ENCODE measurements at regions not wholly inside any gene's neighbourhood (a gene's known extent, or its start where the extent isn't known, plus 50 kb on each side); places are given as distances from the start of the nearest gene placed in this dataset.
A peak's percentile ranks its signal among the peaks of the same experiment; 100 is the strongest.

GRCh38 chr14:85400678-85401077 is 129.3 kb upstream of the FLRT2 start:
- Histone ChIP-seq H3K27ac (no peak overlapping the region), H3K9me3 (replicated peaks) (no peaks in the 10 kb centered on the region), H3K4me3 (no peak overlapping the region)

GRCh38 chr14:85401384-85401783 is 128.6 kb upstream of the FLRT2 start:
- DNase-seq = no peak
- no peaks in the 10 kb centered on the region for H3K27me3 ChIP-seq
- H3K4me3 ChIP-seq = no peak overlapping the region
- H3K36me3 ChIP-seq = no peaks in the 10 kb centered on the region
- H3K4me1 ChIP-seq = peaks cover 8% of the 10 kb centered on the region; the same call in 1 of the 2 replicates
- H3K9me3 ChIP-seq (replicated peaks) = no peaks in the 10 kb centered on the region
- no peak overlapping the region for H3K27ac ChIP-seq

More at GRCh38 chr14:85400678-85401077, 129.3 kb upstream of the FLRT2 start:
- no peaks in the 10 kb centered on the region for H3K36me3 ChIP-seq
- H3K27me3 ChIP-seq = no peaks in the 10 kb centered on the region
- DNase-seq = no peak
- peaks cover 8% of the 10 kb centered on the region; the same call in 1 of the 2 replicates for H3K4me1 ChIP-seq

- Histone ChIP-seq H3K27me3 (no peaks in the 10 kb centered on the region), H3K9me3 (replicated peaks) (no peaks in the 10 kb centered on the region), H3K4me1 (peaks cover 8% of the 10 kb centered on the region; the same call in 1 of the 2 replicates), H3K27ac (no peak overlapping the region), H3K36me3 (no peaks in the 10 kb centered on the region), H3K4me3 (no peak overlapping the region)
- no peak for DNase-seq
Measured at GRCh38 chr14:85402569-85403162, 127.3 kb upstream of the FLRT2 start.

GRCh38 chr14:85409481-85410210 is 120.3 kb upstream of the FLRT2 start:
- Histone ChIP-seq H3K27ac (no peak overlapping the region), H3K4me3 (no peak overlapping the region), H3K36me3 (no peaks in the 10 kb centered on the region), H3K27me3 (no peaks in the 10 kb centered on the region), H3K9me3 (replicated peaks) (no peaks in the 10 kb centered on the region), H3K4me1 (peaks cover 1% of the 10 kb centered on the region; the same call in 1 of the 2 replicates)
- no peak for DNase-seq

- no peak overlapping the region for H3K27ac ChIP-seq
- H3K27me3 ChIP-seq = no peaks in the 10 kb centered on the region
- no peaks in the 10 kb centered on the region for H3K9me3 ChIP-seq (replicated peaks)
- DNase-seq = no peak
- H3K4me3 ChIP-seq = no peak overlapping the region
- no peaks in the 10 kb centered on the region for H3K36me3 ChIP-seq
- peaks cover 30% of the 10 kb centered on the region for H3K4me1 ChIP-seq
Measured at GRCh38 chr14:85412756-85413155, 117.2 kb upstream of the FLRT2 start.

GRCh38 chr14:85413836-85414526 is 116.0 kb upstream of the FLRT2 start:
- DNase-seq = no peak
- no peak overlapping the region for H3K4me3 ChIP-seq
- H3K9me3 ChIP-seq (replicated peaks) = no peaks in the 10 kb centered on the region
- H3K27me3 ChIP-seq = no peaks in the 10 kb centered on the region
- no peak overlapping the region for H3K27ac ChIP-seq
- no peaks in the 10 kb centered on the region for H3K36me3 ChIP-seq
- H3K4me1 ChIP-seq = peaks cover 37% of the 10 kb centered on the region

GRCh38 chr14:85415015-85415712 is 114.8 kb upstream of the FLRT2 start:
- H3K4me1 ChIP-seq = peaks cover 37% of the 10 kb centered on the region
- DNase-seq = peak; percentile 79 to 80
- H3K9me3 ChIP-seq (replicated peaks) = no peaks in the 10 kb centered on the region
- no peaks in the 10 kb centered on the region for H3K36me3 ChIP-seq
- no peak overlapping the region for H3K4me3 ChIP-seq
- H3K27ac ChIP-seq = peak overlapping the region; percentile 73
- H3K27me3 ChIP-seq = no peaks in the 10 kb centered on the region

- Histone ChIP-seq H3K36me3 (no peaks in the 10 kb centered on the region), H3K27me3 (no peaks in the 10 kb centered on the region), H3K4me3 (no peak overlapping the region), H3K9me3 (replicated peaks) (no peaks in the 10 kb centered on the region), H3K4me1 (peaks cover 37% of the 10 kb centered on the region), H3K27ac (peak overlapping the region; percentile 73)
- DNase-seq = peak; percentile 65 to 87
Measured at GRCh38 chr14:85416771-85417170, 113.2 kb upstream of the FLRT2 start.

GRCh38 chr14:85417396-85417795 is 112.5 kb upstream of the FLRT2 start:
- Histone ChIP-seq H3K27ac (peak overlapping the region; percentile 73), H3K4me3 (no peak overlapping the region), H3K9me3 (replicated peaks) (no peaks in the 10 kb centered on the region), H3K27me3 (no peaks in the 10 kb centered on the region), H3K36me3 (no peaks in the 10 kb centered on the region), H3K4me1 (peaks cover 37% of the 10 kb centered on the region)
- peak; percentile 35 to 42 for DNase-seq

- DNase-seq = no peak
- Histone ChIP-seq H3K9me3 (replicated peaks) (no peaks in the 10 kb centered on the region), H3K4me1 (peaks cover 37% of the 10 kb centered on the region), H3K36me3 (no peaks in the 10 kb centered on the region), H3K27me3 (no peaks in the 10 kb centered on the region), H3K4me3 (no peak overlapping the region), H3K27ac (no peak overlapping the region)
Measured at GRCh38 chr14:85418721-85419120, 111.2 kb upstream of the FLRT2 start.

GRCh38 chr14:85420278-85420677 is 109.7 kb upstream of the FLRT2 start:
- Histone ChIP-seq H3K27me3 (no peaks in the 10 kb centered on the region), H3K9me3 (replicated peaks) (no peaks in the 10 kb centered on the region), H3K4me1 (peaks cover 30% of the 10 kb centered on the region), H3K36me3 (no peaks in the 10 kb centered on the region), H3K27ac (no peak overlapping the region), H3K4me3 (no peak overlapping the region)
- DNase-seq = no peak

GRCh38 chr14:85420707-85421106 is 109.2 kb upstream of the FLRT2 start:
- Histone ChIP-seq H3K27ac (no peak overlapping the region), H3K9me3 (replicated peaks) (no peaks in the 10 kb centered on the region), H3K4me3 (no peak overlapping the region), H3K36me3 (no peaks in the 10 kb centered on the region), H3K4me1 (peaks cover 27% of the 10 kb centered on the region), H3K27me3 (no peaks in the 10 kb centered on the region)
- DNase-seq = no peak

GRCh38 chr14:85421186-85421877 is 108.6 kb upstream of the FLRT2 start:
- peak; percentile 37 to 41 for DNase-seq
- no peaks in the 10 kb centered on the region for H3K9me3 ChIP-seq (replicated peaks)
- no peak overlapping the region for H3K27ac ChIP-seq
- H3K4me1 ChIP-seq = peaks cover 20% of the 10 kb centered on the region
- H3K36me3 ChIP-seq = no peaks in the 10 kb centered on the region
- no peak overlapping the region for H3K4me3 ChIP-seq
- no peaks in the 10 kb centered on the region for H3K27me3 ChIP-seq

GRCh38 chr14:85423889-85424288 is 106.1 kb upstream of the FLRT2 start:
- no peaks in the 10 kb centered on the region for H3K36me3 ChIP-seq
- no peaks in the 10 kb centered on the region for H3K9me3 ChIP-seq (replicated peaks)

More at GRCh38 chr14:85423889-85424288, 106.1 kb upstream of the FLRT2 start:
- Histone ChIP-seq H3K27me3 (no peaks in the 10 kb centered on the region), H3K4me1 (no peaks in the 10 kb centered on the region), H3K27ac (no peak overlapping the region), H3K4me3 (no peak overlapping the region)
- DNase-seq = no peak
